WERI-Rb-1 (cell line): ENCODE measurements at regions not wholly inside any gene's neighbourhood (a gene's known extent, or its start where the extent isn't known, plus 50 kb on each side); places are given as distances from the start of the nearest gene placed in this dataset.
"Not testable (repeated sequence)": the region's sequence is repeated elsewhere in the genome, so short reads cannot be mapped to it uniquely, and the experiment has no call there.

ENCODE experiments used
- DNase-seq: peaks from one replicate; pipeline ENCODE4 v3.0.0-alpha.2; 2020
- H3K27ac ChIP-seq: fragments of 250-450 bp; sonication (Bioruptor Pico); 2 replicates; pipeline ENCODE4 v1.5.1; 2020; ENCODE audit warnings: mild to moderate bottlenecking, moderate library complexity
- H3K27me3 ChIP-seq: fragments of 250-450 bp; sonication (Bioruptor Pico); 2 replicates; pipeline ENCODE4 v1.5.1; 2021; ENCODE audit warnings: mild to moderate bottlenecking, low read depth, moderate library complexity; ENCODE audit not compliant: insufficient read depth, severe bottlenecking
- H3K36me3 ChIP-seq: fragments of 250-450 bp; sonication (Bioruptor Pico); 2 replicates; pipeline ENCODE4 v1.5.1; 2020; ENCODE audit warnings: mild to moderate bottlenecking, moderate library complexity
- H3K4me3 ChIP-seq: 2 replicates; pipeline ENCODE4 v1.5.1; 2011; ENCODE audit warnings: low read depth, mild to moderate bottlenecking, control low read depth, low read length
- H3K9me3 ChIP-seq: fragments of 250-450 bp; sonication (Bioruptor Pico); 2 replicates; pipeline ENCODE4 v1.5.1; 2021; ENCODE audit warnings: mild to moderate bottlenecking, moderate library complexity; ENCODE audit not compliant: severe bottlenecking
- TF ChIP-seq, protein P1 (sequence below): IDR thresholded peaks from 2 replicates; pipeline ENCODE4 v1.5.1; 2011; ENCODE audit warnings: low read depth, mild to moderate bottlenecking, control low read depth, inconsistent platforms, low read length

DNA sequence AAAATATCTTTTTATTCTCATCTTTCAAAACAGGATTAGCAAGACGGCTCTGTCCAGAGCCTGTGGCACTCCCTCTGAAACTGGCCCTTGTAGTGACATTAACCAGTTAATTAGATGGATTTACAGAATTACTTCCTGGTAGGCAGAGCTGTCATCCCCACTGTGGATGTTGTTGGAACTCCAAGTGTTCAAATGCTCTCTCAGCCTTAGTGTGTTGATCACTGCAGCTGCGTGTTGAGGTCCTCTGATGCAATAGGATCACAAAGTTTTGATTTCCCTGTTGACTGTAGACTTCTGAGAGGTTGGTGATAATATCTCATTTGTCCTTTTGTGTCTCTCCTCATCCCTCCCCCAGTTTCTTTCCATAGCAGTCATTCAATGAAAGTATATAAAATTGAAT is 117.3 kb upstream of the CDK6 start:
- TF ChIP-seq, protein P1, sequence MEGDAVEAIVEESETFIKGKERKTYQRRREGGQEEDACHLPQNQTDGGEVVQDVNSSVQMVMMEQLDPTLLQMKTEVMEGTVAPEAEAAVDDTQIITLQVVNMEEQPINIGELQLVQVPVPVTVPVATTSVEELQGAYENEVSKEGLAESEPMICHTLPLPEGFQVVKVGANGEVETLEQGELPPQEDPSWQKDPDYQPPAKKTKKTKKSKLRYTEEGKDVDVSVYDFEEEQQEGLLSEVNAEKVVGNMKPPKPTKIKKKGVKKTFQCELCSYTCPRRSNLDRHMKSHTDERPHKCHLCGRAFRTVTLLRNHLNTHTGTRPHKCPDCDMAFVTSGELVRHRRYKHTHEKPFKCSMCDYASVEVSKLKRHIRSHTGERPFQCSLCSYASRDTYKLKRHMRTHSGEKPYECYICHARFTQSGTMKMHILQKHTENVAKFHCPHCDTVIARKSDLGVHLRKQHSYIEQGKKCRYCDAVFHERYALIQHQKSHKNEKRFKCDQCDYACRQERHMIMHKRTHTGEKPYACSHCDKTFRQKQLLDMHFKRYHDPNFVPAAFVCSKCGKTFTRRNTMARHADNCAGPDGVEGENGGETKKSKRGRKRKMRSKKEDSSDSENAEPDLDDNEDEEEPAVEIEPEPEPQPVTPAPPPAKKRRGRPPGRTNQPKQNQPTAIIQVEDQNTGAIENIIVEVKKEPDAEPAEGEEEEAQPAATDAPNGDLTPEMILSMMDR, result no peak
- H3K4me3 ChIP-seq, result no peak overlapping the region
- H3K9me3 ChIP-seq, result no peaks in the 10 kb centered on the region
- DNase-seq, result no peak
- H3K36me3 ChIP-seq, result no peaks in the 10 kb centered on the region
- H3K27ac ChIP-seq, result no peak overlapping the region
- no peaks in the 10 kb centered on the region for H3K27me3 ChIP-seq

- Histone ChIP-seq H3K27me3 (no peaks in the 10 kb centered on the region), H3K4me3 (no peak overlapping the region), H3K9me3 (no peaks in the 10 kb centered on the region), H3K27ac (no peak overlapping the region), H3K36me3 (no peaks in the 10 kb centered on the region)
- no peak for DNase-seq
- TF ChIP-seq, protein P1, result no peak
These were observed 113.4 kb upstream of the CDK6 start for GRCh38 chr7:92949748-92950147.

GRCh38 chr7:92945840-92946239 is 109.5 kb upstream of the CDK6 start:
- no peak for DNase-seq
- no peak overlapping the region for H3K27ac ChIP-seq
- TF ChIP-seq, protein P1, result no peak
- H3K27me3 ChIP-seq, result no peaks in the 10 kb centered on the region
- no peaks in the 10 kb centered on the region for H3K9me3 ChIP-seq
- H3K4me3 ChIP-seq, result no peak overlapping the region
- H3K36me3 ChIP-seq, result no peaks in the 10 kb centered on the region

- Histone ChIP-seq H3K27me3 (no peaks in the 10 kb centered on the region), H3K4me3 (no peak overlapping the region), H3K27ac (no peak overlapping the region), H3K36me3 (no peaks in the 10 kb centered on the region), H3K9me3 (peaks cover 3% of the 10 kb centered on the region)
- no peak for DNase-seq
- TF ChIP-seq, protein P1, result no peak
These were observed 108.3 kb upstream of the CDK6 start for GRCh38 chr7:92944633-92945032.

DNA sequence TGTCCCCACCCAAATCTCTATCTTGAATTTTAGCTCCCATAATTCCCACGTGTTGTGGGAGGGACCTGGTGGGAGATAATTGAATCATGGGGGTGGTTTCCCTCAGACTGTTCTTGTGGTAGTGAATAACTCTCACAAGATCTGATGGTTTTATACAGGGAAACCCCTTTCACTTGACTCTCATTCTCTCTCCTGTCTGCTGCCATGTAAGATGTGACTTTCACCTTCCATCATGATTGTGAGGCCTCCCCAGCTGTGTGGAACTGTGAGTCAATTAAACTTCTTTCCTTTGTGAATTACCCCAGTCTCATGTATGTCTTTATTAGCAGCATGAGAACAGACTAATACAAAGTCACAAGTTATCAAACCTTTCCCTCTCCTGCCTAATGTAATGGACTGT is 106.3 kb upstream of the CDK6 start:
- H3K9me3 ChIP-seq, H3K27me3 ChIP-seq, H3K4me3 ChIP-seq, H3K27ac ChIP-seq, DNase-seq, H3K36me3 ChIP-seq: not testable (repeated sequence)

DNA sequence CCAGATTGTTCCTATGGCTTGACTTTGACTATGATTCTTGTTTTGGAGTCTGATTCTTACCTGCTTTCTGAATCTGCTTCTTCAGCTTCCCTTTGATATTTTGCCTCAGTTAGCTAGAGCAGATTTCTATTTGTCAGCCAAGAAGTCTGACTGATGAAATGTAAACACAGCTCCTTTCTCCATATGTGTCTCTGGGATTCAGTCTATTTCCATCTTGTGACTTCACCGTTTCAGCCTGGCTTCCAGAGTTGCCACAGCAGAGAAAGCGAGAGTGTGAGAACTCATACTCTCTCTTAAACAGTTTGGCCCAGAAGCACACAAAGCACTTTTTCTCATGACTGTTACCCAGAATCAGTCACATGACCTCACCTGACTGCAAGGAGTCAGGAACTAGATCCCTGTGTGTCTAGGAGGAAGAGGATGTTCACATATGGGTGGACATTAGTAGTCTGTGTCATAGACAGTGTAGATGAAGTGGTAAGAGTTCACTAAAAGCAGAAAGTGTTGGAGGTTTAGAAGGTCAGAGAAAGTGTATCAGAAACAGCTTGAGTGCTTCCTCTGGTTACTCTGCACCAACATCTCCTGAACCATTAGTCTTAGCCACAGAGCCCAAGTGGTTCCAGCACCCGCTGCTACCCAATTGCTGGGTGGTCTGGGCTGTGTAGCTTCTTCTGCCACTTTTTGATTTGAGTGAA is 103.4 kb upstream of the CDK6 start:
- H3K4me3 ChIP-seq, result no peak overlapping the region
- no peaks in the 10 kb centered on the region for H3K27me3 ChIP-seq
- H3K9me3 ChIP-seq, result peaks cover 4% of the 10 kb centered on the region
- no peak for DNase-seq
- TF ChIP-seq, protein P1, result no peak
- no peaks in the 10 kb centered on the region for H3K36me3 ChIP-seq
- H3K27ac ChIP-seq, result no peak overlapping the region
